Muscle of leg (tissue), 3 donors: ENCODE measurements at regions not wholly inside any gene's neighbourhood (a gene's known extent, or its start where the extent isn't known, plus 50 kb on each side); places are given as distances from the start of the nearest gene placed in this dataset.

Experiments used
- DNase-seq: peaks from one replicate; pipeline ENCODE4 v3.0.0; 2013
- H3K27ac ChIP-seq: one replicate; pipeline ENCODE4 v1.5.1; 2013; ENCODE audit warnings: mild to moderate bottlenecking, low read length, control low read depth
- H3K27me3 ChIP-seq: one replicate; pipeline ENCODE4 v1.6.1; 2013; ENCODE audit warnings: low read length; ENCODE audit not compliant: control insufficient read depth, insufficient read depth
- H3K36me3 ChIP-seq: one replicate; pipeline ENCODE4 v1.6.1; 2013; ENCODE audit warnings: low read length; ENCODE audit not compliant: control insufficient read depth, insufficient read depth
- H3K4me1 ChIP-seq: one replicate; pipeline ENCODE4 v1.6.1; 2013; ENCODE audit warnings: low read length; ENCODE audit not compliant: control insufficient read depth, insufficient read depth
- H3K4me3 ChIP-seq: one replicate; pipeline ENCODE4 v1.5.1; 2013; ENCODE audit warnings: low read length, control low read depth
- H3K9me3 ChIP-seq: replicated peaks from 2 replicates; pipeline ENCODE4 v1.6.1; 2013; ENCODE audit warnings: low read depth, low read length; ENCODE audit not compliant: control insufficient read depth
- WGBS: methylation state at CpG from one replicate; pipeline ENCODE4 v1.1.5; 2013; ENCODE audit warnings: missing lambda C conversion rate; ENCODE audit not compliant: insufficient coverage; 5-methylcytosine and 5-hydroxymethylcytosine counted together

- WGBS = 80% methylated on average over 1 of the region's 6 CpGs
- H3K4me3 ChIP-seq = no peak overlapping the region
- no peak overlapping the region for H3K27ac ChIP-seq
- no peaks in the 10 kb centered on the region for H3K4me1 ChIP-seq
- no peaks in the 10 kb centered on the region for H3K36me3 ChIP-seq
- no peak for DNase-seq
- peaks cover 4% of the 10 kb centered on the region for H3K27me3 ChIP-seq
- H3K9me3 ChIP-seq = no peaks in the 10 kb centered on the region
Observed at GRCh38 chr16:55209626-55210025, 114.4 kb upstream of the IRX6 start.

DNA sequence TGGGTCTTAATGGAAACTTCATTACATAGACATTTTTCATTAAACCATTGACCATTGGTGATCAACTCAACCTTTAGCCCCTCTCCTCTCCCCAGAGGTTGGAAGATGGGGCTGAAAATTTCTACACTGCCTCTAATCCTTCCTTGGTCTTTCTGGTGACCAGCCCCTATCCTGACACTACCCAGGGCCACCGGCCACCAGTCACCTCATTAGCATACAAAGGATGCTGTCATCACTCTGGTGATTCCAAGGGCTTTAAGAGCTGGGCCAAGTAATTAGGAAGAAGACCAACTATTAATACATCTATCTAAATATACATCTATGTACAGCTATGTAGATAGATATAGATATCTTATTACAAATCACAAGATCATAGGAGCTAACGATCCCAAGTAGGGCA is 111.2 kb upstream of the IRX6 start:
- no peak overlapping the region for H3K4me3 ChIP-seq
- no peaks in the 10 kb centered on the region for H3K9me3 ChIP-seq
- WGBS = 80% methylated on average over 1 of the region's 2 CpGs
- H3K27ac ChIP-seq = no peak overlapping the region
- no peaks in the 10 kb centered on the region for H3K4me1 ChIP-seq
- DNase-seq = no peak
- peaks cover 5% of the 10 kb centered on the region for H3K27me3 ChIP-seq
- no peaks in the 10 kb centered on the region for H3K36me3 ChIP-seq

GRCh38 chr16:55214412-55214811 is 109.6 kb upstream of the IRX6 start:
- 20% methylated on average over 2 of the region's 2 CpGs for WGBS
- H3K36me3 ChIP-seq = no peaks in the 10 kb centered on the region

GRCh38 chr16:55214974-55215494 is 109.0 kb upstream of the IRX6 start:
- Histone ChIP-seq H3K9me3 (no peaks in the 10 kb centered on the region), H3K27me3 (peaks cover 3% of the 10 kb centered on the region), H3K27ac (no peak overlapping the region), H3K4me3 (no peak overlapping the region), H3K4me1 (no peaks in the 10 kb centered on the region), H3K36me3 (no peaks in the 10 kb centered on the region)
- 86% methylated on average over 1 of the region's 5 CpGs for WGBS
- no peak for DNase-seq

More at GRCh38 chr16:55214412-55214811, 109.6 kb upstream of the IRX6 start:
- H3K27me3 ChIP-seq = peaks cover 3% of the 10 kb centered on the region
- no peaks in the 10 kb centered on the region for H3K9me3 ChIP-seq
- H3K27ac ChIP-seq = no peak overlapping the region
- DNase-seq = no peak
- no peaks in the 10 kb centered on the region for H3K4me1 ChIP-seq
- no peak overlapping the region for H3K4me3 ChIP-seq

DNA sequence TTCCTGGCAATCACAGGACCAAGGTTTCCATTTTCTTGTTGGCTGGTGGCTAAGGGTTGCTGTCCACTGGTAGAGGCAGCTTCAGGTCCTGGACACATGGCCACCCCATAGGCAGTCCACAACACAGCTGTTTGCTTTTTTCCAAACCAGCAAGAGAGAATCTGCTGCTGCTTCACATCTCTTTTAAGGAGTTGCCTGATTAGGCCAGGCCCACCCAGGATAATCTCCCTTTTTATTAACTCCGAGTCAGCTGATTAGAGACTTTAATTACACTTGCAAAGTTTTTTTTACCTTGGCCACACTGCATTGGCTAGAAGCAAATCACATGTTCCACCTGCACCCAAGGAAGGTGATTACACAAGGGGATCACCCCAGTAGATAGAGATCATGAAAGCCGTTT is 106.6 kb upstream of the IRX6 start:
- no peaks in the 10 kb centered on the region for H3K36me3 ChIP-seq
- H3K9me3 ChIP-seq = no peaks in the 10 kb centered on the region
- no peak overlapping the region for H3K27ac ChIP-seq
- no peak for DNase-seq
- H3K27me3 ChIP-seq = peaks cover 3% of the 10 kb centered on the region
- WGBS = 0% methylated on average over 1 of the region's 2 CpGs
- H3K4me1 ChIP-seq = no peaks in the 10 kb centered on the region
- no peak overlapping the region for H3K4me3 ChIP-seq

- no peak for DNase-seq
- Histone ChIP-seq H3K27ac (no peak overlapping the region), H3K4me1 (no peaks in the 10 kb centered on the region), H3K9me3 (peaks cover 4% of the 10 kb centered on the region), H3K27me3 (no peaks in the 10 kb centered on the region), H3K36me3 (no peaks in the 10 kb centered on the region), H3K4me3 (no peak overlapping the region)
- 40% methylated on average over 1 of the region's 3 CpGs for WGBS
Observed at GRCh38 chr16:55221836-55222235, 102.2 kb upstream of the IRX6 start.

DNA sequence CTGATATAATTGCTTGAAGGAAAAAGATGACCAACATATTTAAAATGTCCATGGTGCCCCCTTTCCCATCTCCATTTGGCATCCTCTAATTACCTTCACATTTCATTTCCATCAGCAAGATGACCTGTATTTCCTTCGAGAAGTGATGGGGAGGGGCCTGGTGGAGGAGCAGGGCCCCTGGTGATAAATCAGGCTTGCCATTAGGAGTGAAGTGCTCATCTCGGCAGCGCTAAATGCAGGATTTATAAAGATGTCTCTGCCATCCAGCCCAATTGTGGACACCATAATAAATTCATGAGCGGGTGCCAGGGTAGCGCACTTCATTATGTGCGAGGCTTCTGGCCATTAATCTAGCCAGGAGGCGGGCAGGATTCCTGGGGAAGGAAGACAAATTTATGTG is 101.5 kb upstream of the IRX6 start:
- no peak overlapping the region for H3K27ac ChIP-seq
- no peaks in the 10 kb centered on the region for H3K36me3 ChIP-seq
- H3K9me3 ChIP-seq = peaks cover 4% of the 10 kb centered on the region
- H3K4me3 ChIP-seq = no peak overlapping the region
- peaks cover 2% of the 10 kb centered on the region for H3K27me3 ChIP-seq
- no peak for DNase-seq
- no peaks in the 10 kb centered on the region for H3K4me1 ChIP-seq
- 50% methylated on average over 4 of the region's 7 CpGs for WGBS

DNA sequence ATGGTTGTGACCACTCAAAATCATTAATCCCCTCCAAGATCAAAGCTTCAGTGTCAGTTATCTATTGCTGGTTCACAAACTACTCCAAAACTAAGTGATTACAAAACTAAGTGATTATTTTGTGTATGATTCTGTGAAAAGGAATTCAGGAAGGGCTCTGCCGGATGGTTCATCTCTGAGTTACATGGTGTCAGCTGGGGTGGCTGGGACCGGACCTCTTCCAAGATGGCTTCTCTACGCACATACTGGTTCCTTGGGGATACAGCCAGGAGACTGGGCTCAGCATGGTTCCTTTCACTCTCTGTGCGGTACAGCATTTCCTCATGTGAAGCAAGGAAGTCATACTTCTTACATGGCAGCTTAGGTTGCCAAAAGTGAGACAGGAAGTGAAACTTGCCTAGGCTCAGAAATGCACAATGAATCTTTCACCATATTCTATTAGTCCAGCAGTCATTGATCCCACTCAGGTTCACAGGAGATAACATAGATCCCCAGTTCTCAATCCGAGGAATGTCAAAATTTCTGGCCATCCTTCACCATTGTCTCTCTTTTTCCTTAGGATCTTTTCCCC is 97.9 kb upstream of the IRX6 start:
- Histone ChIP-seq H3K27ac (no peak overlapping the region), H3K4me3 (no peak overlapping the region), H3K4me1 (no peaks in the 10 kb centered on the region), H3K27me3 (peaks cover 2% of the 10 kb centered on the region), H3K9me3 (peaks cover 4% of the 10 kb centered on the region), H3K36me3 (no peaks in the 10 kb centered on the region)
- no peak for DNase-seq
- 70% methylated on average over 5 of the region's 5 CpGs for WGBS

DNA sequence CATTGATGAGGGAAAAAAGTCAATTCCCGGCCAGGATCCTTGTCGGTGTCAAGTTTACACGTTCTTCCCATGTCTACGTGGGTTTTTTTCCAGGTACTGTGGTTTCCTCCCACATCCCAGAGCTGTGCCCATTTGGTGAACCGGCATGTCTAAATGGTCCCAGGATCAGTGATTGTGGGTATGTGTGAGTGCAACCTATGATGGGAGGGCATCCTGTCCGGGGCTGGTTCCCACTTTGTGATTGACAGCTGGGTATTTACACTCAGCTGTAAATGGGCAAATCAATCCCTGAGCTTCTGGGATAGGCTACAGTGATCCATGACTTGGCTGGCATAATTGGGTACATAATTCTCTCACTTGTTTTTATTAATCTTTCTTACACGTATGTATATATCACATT is 91.2 kb upstream of the IRX6 start:
- H3K27me3 ChIP-seq = no peaks in the 10 kb centered on the region
- H3K4me1 ChIP-seq = no peaks in the 10 kb centered on the region
- WGBS = 77% methylated on average over 4 of the region's 7 CpGs
- no peak for DNase-seq
- no peaks in the 10 kb centered on the region for H3K36me3 ChIP-seq
- H3K4me3 ChIP-seq = no peak overlapping the region
- no peaks in the 10 kb centered on the region for H3K9me3 ChIP-seq
- H3K27ac ChIP-seq = no peak overlapping the region

DNA sequence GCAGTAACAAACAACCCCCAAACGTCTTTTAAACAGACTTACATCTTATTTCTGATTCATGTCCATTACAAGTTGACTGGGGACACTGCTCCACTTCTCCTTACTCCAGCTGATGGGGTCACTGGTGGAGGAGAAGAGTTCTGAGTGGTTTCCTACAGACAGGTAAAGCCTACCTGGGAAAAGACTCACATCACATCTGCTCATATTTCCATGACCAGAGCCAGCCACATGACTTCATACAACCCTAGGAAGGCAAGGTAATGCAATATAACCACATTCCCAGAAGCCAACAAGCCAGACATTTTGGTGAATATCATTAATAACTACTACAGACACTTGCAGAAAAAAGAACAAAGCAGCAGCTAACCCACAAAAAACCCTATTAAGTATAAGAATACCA is 90.5 kb upstream of the IRX6 start:
- H3K27me3 ChIP-seq = no peaks in the 10 kb centered on the region

DNA sequence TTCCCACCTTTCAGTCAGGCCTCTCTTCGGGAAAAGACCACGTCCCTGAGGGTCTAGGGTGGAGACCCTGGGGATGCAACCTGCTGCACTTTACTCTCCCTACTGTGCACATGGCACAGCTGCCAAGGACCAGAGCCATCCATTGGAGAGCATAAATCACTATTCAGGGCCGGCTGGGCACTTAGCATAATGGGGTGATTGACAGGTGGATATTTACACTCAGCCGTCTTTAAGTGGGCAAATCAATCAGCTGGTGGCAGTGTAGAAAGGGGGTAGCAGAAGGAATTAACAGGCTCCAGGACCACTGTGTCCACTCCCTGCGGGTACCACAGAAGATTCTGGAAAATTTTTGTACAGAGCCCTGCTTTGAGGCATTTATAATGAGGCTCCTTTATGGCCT is 87.3 kb upstream of the IRX6 start:
- Histone ChIP-seq H3K4me1 (no peaks in the 10 kb centered on the region), H3K4me3 (no peak overlapping the region), H3K36me3 (no peaks in the 10 kb centered on the region), H3K9me3 (no peaks in the 10 kb centered on the region), H3K27ac (no peak overlapping the region), H3K27me3 (peaks cover 3% of the 10 kb centered on the region)
- no peak for DNase-seq
- WGBS = 34% methylated on average over 2 of the region's 5 CpGs

More for the DNA sequence above, 90.5 kb upstream of the IRX6 start:
- Histone ChIP-seq H3K27ac (no peak overlapping the region), H3K4me1 (no peaks in the 10 kb centered on the region), H3K4me3 (no peak overlapping the region), H3K9me3 (no peaks in the 10 kb centered on the region), H3K36me3 (no peaks in the 10 kb centered on the region)
- WGBS = no CpG with 5 or more reads among the region's 1 CpG
- DNase-seq = no peak
